ENCODE measurements at regions not wholly inside any gene's neighbourhood (a gene's known extent, or its start where the extent isn't known, plus 50 kb on each side); places are given as distances from the start of the nearest gene placed in this dataset.

DNA sequence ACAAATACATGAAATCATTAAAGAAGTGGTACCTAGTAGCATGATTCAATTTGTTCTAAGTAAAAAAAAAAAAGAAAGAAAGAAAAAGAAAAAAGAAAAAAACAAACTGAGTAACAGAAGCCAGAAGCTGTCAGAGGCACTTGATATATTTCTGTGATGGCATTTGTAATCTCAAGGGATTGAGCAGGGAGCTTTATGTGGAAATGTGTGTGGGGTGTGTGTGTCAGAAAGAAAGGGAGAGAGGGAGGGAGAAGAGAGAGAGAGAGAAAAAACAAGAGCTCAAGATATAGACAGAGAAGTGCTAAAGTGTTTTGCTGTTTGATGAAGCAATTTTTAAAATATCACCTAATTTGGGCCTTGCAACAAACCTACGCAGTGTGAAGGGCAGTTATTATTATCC is 357.6 kb upstream of the PCDH15 start:
- H3K9ac ChIP-seq (replicated peaks in 1 of 4; ENCODE audit: extremely low read depth in 1 of 4, low read depth in 3 of 4, low read length in 3 of 4) = no peak overlapping the region
- no peaks in the 10 kb centered on the region for H3K9me3 ChIP-seq (ENCODE audit: insufficient read depth in 2 of 2, low read depth in 1 of 2, low read length in 1 of 2)
- H3K27ac ChIP-seq (ENCODE audit: low read depth, low read length) = no peak overlapping the region
- TF ChIP-seq MAFK (IDR thresholded peaks at IDR 0.05; ENCODE audit: low read depth, low read length) (no peak), KDM4A (IDR thresholded peaks at IDR 0.05; ENCODE audit: low read depth, low read length, severe bottlenecking) (no peak), TEAD4 (IDR thresholded peaks at IDR 0.05; ENCODE audit: low read depth, low read length) (no peak), PHF8 (conservative IDR thresholded peaks at IDR 0.05; ENCODE audit: low read depth, low read length) (no peak), ATF3 (IDR thresholded peaks at IDR 0.05; ENCODE audit: insufficient read depth, low read depth, low read length) (no peak), KDM5A (IDR thresholded peaks at IDR 0.05; ENCODE audit: low read length) (no peak), FOSL1 (IDR thresholded peaks at IDR 0.05; ENCODE audit: insufficient read depth, low read depth, low read length) (no peak), HDAC6 (IDR thresholded peaks at IDR 0.05; ENCODE audit: low read depth, low read length) (no peak), RXRA (IDR thresholded peaks at IDR 0.05; ENCODE audit: insufficient read depth, low read depth, low read length) (no peak), SUZ12 (IDR thresholded peaks at IDR 0.05; ENCODE audit: low read length) (no peak)
- H2BK120ac ChIP-seq (replicated peaks; ENCODE audit: low read depth, low read length) = no peak overlapping the region
- no peak overlapping the region for H2BK15ac ChIP-seq (ENCODE audit: low read length)
- no peak overlapping the region for H3K14ac ChIP-seq (ENCODE audit: insufficient read length)
- H3K18ac ChIP-seq (ENCODE audit: extremely low read depth, low read length) = no peak overlapping the region
- no peak overlapping the region for H4K8ac ChIP-seq (ENCODE audit: extremely low read depth, insufficient read depth, low read length)
- no peaks in the 10 kb centered on the region for H3K79me2 ChIP-seq (ENCODE audit: control insufficient read depth in 1 of 2, insufficient read depth in 2 of 2, low read length in 2 of 2)
- no peaks in the 10 kb centered on the region for H3K79me1 ChIP-seq (ENCODE audit: low read depth, low read length)
- no peak overlapping the region for H3K56ac ChIP-seq (replicated peaks; ENCODE audit: insufficient read length, low read depth, low read length)
- H3K23ac ChIP-seq (ENCODE audit: insufficient read length) = no peak overlapping the region
- no peak overlapping the region for H2BK20ac ChIP-seq (ENCODE audit: low read length)
- no peaks in the 10 kb centered on the region for H3K23me2 ChIP-seq (ENCODE audit: low read depth, low read length)
- H2BK5ac ChIP-seq (ENCODE audit: low read depth, low read length) = no peak overlapping the region
- no peak overlapping the region for H3K4ac ChIP-seq (replicated peaks; ENCODE audit: insufficient read length, low read depth, low read length)
- no peak overlapping the region for H3K4me3 ChIP-seq (ENCODE audit: extremely low read depth in 1 of 4, insufficient read depth in 2 of 4, low read depth in 3 of 4, low read length in 4 of 4)
- H4K91ac ChIP-seq (replicated peaks; ENCODE audit: insufficient read length, low read length) = no peak overlapping the region
- peaks cover 0 to 7% (median 0%) of the 10 kb centered on the region in 4 experiments; a peak in 1 of 7 replicates for H3K4me1 ChIP-seq (replicated peaks in 1 of 4; ENCODE audit: control insufficient read depth in 3 of 4, insufficient read depth in 4 of 4, low read length in 3 of 4)
- 0% methylated on average over 1 of the region's 1 CpG; no CpG with 5 or more reads in 1 of the 2 experiments for WGBS, 2 experiments (ENCODE audit: extremely low coverage in 1 of 2, insufficient coverage in 1 of 2, insufficient read length in 1 of 2, insufficient replicate concordance in 2 of 2, low coverage in 1 of 2, low lambda C conversion rate in 2 of 2, missing lambda C conversion rate in 1 of 2)
- H4K5ac ChIP-seq (ENCODE audit: insufficient read length, low read depth, low read length) = no peak overlapping the region
- no peak overlapping the region for H2AFZ ChIP-seq (ENCODE audit: low read length)
- no peaks in the 10 kb centered on the region for H4K20me1 ChIP-seq (replicated peaks in 1 of 2; ENCODE audit: control insufficient read depth in 1 of 2, insufficient read depth in 2 of 2, low read length in 2 of 2)
- ChIA-PET CTCF (ENCODE audit: partially characterized antibody) (interaction anchor here (0.7 kb wide), 1 partner anchor 258 kb away, joined by 3 read pairs; no protein-coding TSS in a partner anchor), POLR2A (ENCODE audit: partially characterized antibody) (no interaction called here)
- H2AK5ac ChIP-seq (ENCODE audit: low read depth, low read length) = no peak overlapping the region
- DNase-seq (ENCODE audit: low read depth in 1 of 2, low spot score in 2 of 2) (no peak), FAIRE-seq (no peak)
- no peaks in the 10 kb centered on the region for H3K27me3 ChIP-seq (replicated peaks in 1 of 4; ENCODE audit: control insufficient read depth in 3 of 4, extremely low read depth in 1 of 4, insufficient read depth in 3 of 4, low read length in 3 of 4)
- no peak overlapping the region for H3K4me2 ChIP-seq (ENCODE audit: insufficient read depth in 1 of 2, low read depth in 2 of 2, low read length in 2 of 2)
- no peaks in the 10 kb centered on the region for H3K36me3 ChIP-seq (ENCODE audit: control insufficient read depth in 2 of 4, insufficient read depth in 4 of 4, low read length in 3 of 4)
- no peak overlapping the region for H2BK12ac ChIP-seq (ENCODE audit: low read depth, low read length)

Measured in H1 (cell line).